GM18519 (cell line): ENCODE measurements at regions not wholly inside any gene's neighbourhood (a gene's known extent, or its start where the extent isn't known, plus 50 kb on each side); places are given as distances from the start of the nearest gene placed in this dataset.
"Not testable (repeated sequence)": the region's sequence is repeated elsewhere in the genome, so short reads cannot be mapped to it uniquely, and the experiment has no call there.

Source experiments
- ATAC-seq: cut with Tn5 transposase; IDR thresholded peaks from one replicate; pipeline ENCODE4 v1.9.1; 2021; ENCODE audit warnings: mild to moderate bottlenecking, moderate library complexity; ENCODE audit not compliant: unreplicated experiment, low FRiP score

DNA sequence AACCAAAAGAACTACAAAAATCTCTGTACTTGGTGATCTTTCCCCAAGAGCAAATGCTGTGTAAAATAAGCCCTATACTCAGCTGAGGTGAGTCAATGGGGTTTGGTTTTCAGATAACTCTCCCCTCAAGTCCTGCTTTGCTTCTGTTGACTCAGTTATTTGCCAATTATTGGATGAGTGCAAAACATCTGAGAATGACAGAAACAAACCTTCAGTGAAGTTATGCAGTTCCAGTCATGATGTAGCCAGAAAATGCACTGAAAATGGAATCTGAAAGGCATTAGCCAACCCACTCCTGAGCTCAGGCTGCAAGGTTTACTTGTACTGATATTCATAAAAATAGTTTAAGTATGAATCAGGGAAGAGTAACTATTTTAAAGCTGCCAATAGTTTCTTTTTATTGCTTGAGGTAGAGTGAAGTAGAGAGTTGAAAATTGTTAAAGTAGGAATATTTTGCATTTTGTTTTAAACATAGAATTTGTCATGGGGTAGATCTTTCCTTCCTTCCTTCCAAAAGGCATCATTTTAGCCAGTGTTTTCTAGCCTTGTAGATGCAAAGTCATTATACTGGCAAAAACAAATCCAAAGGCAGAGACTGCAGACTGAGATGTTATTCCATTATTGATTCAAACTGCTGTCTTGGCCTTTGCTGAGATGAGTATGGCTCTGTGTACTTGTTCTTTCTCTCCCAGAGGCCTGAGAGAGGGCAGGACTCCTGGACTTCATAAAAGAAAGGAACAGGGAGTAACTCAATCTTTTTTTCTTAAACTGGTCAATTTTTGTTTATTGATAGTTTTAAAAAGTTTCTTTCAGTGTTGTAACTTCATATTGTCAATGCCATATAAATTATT lies 215.3 kb downstream of the RND3 start:
- no peak for ATAC-seq

DNA sequence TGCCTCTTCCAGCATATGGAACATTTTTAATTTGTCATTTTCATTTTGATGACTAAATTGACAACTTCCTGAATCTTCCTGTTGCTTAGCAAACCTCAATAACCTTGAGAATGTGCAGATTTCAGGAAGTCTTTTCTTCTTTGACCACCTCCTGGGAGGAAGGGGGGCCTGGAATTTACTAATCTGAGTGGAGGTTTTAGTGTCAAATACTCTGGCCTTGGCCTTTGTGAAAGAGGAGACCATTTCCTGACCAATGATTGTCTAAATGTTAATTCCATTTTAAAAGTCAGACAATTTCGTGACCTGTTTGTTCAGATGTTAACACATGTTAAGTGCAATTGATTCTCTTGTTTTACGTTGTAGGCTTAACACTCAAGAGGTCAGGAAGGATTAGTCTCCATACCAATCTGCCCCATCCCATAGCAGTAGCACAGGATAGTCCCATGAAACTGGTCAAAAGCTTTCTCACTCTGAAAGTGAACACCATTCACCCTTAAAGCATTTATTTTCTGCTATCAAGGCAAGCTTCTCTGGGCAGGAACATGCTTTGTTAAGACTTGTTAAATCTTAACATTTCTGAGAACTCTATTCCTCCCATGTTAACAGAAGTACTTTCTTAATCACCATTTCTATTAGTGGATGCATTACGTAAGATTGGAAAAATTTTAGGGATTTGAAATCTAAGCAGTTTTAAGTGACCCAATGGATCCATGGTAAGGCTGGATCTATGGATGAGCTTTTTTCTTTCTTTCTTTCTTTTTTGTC lies 219.6 kb downstream of the RND3 start:
- no peak for ATAC-seq

DNA sequence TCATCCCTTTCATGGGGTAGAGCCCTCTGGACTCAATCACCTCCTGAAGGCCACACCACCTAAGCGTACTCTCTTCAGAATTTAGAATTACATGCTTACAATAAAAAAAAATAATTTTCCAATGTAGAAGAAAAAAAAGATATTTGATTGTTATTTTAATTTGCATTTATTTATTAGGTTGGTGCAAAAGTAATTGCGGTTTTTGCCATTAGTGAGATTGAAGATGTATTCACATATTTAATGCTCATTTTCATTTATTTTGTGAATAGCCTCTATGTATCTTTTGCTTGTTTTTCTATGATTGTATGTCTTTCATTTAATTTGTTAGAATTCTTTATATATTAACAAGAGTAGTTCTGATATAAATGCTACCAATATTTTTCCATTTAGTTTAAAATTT lies 220.5 kb downstream of the RND3 start:
- no peak for ATAC-seq

DNA sequence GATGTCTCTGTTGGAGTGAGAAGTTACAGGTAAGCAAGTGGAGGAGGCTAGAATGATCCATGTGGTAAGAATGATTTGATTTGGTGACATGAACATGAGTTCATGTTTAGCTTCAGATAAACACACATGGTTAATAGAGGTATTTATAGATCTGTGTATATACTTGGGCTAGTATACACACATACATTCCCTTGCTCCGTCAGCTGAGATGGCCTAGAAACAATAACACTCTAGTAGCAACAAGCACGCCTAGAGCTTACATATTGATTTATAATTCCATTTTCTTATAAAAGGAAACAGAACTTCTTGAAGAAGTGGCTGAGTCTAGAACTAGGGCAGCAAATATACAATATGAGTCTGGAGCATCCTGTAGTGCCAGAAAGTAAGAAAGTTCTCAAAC lies 223.0 kb downstream of the RND3 start:
- ATAC-seq = no peak

DNA sequence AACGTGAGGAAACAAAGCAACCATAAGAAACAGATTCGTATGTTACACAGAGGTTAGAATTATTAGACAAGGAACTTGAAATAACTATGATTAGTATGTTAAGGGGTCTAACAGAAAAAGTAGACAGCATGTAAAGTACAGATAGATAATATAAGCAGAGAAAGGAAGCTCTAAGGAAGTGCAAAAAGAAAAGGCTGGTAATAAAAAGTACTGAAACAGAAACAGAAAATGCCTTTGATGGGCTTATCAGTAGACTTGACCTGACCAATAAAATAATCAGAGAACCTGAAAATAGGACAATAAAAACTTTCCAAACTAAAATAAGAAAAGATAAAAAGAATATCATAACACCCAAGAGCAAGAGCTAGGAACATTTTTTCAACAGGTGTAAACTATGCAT lies 225.8 kb downstream of the RND3 start:
- no peak for ATAC-seq

DNA sequence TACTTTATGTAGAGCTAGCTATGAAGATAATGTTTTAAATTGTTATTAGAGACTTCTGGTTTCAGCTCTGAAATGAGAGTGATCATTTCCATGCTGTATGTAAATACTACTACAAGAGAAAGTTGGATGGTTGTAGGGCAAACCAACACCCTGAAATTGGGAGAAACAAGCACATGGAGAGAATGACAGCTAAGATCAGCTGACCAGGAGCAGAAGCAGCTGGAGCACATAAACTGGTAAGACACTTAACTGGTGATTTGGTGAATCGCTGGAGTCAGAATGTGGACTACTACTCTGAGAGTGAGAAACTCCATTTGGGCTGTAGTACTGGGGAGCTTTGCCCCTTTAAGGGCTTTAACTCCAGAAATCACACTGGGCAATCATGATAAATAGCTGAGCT lies 226.8 kb downstream of the RND3 start:
- ATAC-seq = no peak

DNA sequence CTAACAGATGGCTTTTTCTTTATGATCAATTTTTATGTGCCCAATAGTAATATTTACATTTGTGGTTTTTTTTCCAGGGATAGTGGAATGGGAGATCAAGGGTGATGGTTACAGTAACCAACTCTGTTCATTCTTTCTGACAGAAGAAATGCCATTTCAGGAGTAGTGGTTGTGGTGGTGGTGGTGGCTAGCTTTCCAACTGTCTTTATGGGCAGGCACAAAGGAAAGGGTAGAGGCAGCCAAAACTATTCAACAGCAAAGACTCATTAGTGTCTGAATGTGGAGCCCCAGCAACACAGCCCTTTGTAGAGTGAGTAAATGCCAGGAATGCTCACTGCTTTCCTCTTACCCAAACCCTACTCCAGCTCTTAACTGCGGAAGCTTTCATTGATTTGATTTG lies 227.7 kb downstream of the RND3 start:
- no peak for ATAC-seq

DNA sequence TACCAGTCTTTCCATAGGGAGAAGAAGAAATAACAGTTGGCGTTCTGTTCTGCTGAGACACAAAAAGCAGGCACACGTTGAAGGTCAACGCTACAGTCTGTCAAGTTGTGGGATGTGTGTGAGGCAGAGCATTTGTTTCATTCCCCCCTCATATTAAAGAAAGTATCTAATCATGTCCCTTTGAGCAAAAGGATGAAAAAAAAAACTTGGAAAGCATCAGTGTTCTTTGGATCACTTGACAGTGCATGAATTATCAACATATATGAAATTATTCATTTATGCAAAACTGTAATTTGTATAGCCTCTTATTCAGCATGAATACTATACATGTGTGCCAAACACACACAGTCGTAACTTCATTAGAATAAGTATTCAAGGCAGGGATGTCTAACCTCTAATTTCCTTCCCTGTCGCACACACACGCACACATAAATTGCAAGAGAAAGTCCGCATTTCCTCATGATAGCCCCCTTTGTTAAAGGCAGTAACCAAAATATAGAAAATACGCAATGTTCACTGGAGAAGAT lies 228.6 kb downstream of the RND3 start:
- no peak for ATAC-seq

DNA sequence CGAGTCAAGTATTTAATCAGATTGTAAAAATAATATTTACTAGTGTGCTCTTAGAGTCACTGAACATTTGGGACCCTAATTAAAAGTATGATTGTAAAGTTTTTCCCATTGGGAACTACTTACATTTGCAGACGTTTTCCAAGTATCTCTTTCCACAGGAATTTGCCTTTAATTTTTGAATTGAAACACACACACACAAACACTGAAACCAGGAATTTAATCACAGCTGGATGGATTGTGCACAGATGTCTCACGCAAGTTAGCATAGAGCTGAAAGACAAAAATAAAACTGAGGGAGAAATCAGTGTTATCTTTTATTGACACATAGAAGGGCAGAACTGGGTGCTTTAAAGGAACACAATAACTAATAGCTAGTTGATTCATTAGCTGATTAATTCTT lies 230.7 kb downstream of the RND3 start:
- ATAC-seq = no peak

DNA sequence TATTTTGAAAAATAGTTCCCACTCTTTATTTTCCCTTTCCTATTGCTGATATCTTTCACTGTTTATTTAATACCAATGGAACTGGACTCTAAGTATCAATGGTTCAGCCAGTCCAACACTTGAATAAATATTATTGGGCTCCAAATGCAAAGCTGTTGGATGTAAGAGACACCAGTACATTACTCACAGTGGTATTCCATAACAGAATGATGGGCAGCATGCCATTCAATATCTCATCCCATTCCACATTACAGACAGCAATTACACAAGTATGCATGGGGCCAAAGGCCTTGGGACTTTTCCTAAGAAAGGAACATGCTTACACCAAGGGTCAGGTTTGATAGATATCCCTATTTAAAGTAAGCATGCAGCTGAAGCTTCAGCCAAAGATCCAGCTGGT lies 231.9 kb downstream of the RND3 start:
- no peak for ATAC-seq

DNA sequence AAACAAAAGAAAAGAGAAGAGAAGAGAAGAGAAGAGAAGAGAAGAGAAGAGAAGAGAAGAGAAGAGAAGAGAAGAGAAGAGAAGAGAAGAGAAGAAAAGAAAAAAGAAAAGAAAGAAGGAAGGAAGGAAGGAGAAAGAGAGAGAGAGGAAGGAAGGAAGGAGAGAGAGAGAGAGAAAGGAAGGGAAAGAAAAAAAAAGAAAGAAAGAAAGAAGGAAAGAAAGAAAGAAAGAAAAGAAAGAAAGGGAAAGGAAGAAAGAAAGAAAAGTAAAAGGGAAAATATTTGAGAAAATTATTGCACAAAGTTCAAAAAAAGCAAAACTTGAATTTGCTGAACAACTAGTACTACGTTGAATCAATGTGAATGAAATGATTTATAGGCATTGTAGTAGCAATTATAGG lies 237.7 kb downstream of the RND3 start:
- ATAC-seq = not testable (repeated sequence)

DNA sequence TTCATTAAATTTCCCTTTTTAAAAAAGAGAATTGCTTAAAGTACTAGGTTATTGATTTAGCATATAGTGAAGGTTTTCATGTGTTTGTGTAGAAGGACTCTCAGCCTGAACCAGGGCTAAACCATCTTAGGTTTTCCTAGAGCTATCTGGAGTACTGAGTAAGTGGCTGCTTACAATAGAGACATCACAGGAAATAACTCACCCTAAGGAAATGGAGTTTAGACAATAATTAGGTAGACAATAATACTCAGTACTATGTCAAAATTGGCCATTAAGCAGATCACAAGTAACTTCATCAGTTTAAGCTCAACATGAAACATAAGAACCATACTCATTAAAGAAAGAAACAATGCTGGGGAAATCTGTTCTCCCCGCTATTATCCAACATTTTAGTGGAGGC lies 240.0 kb downstream of the RND3 start:
- no peak for ATAC-seq

DNA sequence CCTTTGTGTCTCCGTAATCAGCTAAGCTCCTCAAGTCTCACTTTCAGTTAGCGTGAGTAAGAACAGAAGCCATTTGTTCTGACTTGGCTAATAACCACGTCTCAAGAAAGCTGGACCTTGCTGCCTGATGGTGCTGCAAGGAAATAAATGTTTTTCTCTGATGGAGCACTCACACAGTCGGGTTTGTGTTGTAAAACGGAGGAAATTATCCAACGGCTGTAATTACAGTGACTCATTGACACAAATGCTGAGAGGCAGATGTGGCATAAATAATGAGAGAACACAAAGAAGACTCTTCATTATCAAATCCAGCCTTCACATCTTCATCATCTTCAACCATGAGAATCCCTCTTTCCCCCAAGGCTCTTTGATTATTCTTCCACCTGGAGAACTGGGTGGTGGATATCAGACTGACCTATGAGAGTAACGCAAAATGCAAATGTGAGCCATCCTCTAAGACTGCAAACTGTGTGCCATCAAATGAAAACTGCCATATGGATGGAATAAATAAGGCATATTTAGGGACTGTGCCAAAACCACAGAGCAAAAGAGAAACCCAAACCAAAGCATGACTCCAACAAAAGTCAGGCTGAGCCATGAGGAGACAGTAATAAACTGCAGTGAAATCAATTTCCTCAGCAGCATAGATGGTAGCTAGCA lies 252.6 kb downstream of the RND3 start:
- ATAC-seq = no peak

DNA sequence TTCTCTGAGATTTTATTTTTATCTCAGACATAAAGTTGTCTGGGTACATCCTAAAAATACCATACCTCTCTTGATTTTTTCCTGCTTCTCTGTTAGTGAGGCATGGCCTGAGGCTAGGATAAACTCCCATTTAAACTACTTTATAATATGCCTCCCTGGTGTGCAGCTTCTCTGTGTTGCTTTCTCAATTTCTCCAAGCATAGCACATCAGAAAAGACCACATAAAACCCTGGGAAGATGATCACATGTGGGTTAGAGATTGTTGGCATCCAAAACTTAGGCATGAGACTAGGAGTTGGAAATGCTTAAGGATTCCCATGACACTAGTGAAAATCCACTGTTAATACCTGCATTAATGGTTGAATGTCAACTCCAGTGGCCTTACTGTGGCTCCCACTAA lies 254.6 kb downstream of the RND3 start:
- ATAC-seq = no peak

DNA sequence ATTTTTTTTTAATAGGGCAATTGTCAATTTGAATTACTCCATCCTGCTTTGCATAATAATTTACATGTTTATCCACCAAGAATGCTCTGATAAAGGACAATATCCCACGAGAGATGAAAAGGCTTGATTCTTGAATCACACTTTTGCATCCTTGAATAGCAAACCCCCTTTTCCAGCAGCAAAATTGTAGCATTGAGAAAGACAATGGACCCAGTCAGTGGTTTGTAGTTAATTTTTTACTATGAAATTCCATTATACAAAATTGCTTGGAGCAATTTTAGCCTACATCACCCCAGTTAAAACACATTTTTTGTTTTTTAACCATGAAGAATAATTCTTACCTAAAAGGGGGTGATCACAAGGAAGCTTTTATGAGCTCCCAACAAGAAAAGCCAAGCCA lies 255.1 kb downstream of the RND3 start:
- no peak for ATAC-seq

DNA sequence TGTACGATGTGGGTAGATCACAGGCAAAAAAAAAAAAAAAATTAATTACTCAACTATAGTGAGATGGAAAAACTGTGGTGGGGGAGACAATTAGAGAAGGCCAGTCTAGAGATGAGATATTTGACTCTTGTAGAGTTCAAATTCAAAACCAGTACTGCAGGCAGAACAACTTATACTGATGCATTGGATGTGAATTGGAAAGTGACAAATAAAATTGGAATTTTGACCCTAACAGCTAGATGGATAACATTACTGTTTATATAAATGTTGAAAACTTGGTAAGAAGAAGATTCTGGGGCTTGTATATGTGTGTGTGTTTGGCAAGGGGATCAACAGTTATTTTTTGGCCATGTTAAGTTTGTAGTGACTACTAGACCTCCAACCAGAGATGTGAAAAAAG lies 256.9 kb downstream of the RND3 start:
- ATAC-seq = no peak

DNA sequence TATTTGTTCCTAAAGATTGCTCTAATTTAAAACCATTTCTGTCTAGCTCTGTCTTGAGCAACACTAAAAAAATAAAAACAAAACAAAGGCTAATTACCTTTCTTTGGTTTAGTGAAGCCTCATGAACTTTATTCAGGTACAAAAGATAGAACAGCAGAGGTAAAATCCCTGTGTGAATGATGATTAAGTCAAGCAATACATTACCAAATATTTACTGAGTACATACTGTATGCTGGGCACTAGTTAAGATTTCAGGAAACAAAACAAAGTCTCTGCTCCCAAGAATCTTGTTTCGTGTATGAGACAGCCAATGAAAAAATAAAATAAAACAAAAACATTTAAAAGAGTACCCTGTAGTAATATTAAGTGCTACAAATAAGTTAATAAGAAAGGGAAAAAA lies 257.5 kb downstream of the RND3 start:
- no peak for ATAC-seq

DNA sequence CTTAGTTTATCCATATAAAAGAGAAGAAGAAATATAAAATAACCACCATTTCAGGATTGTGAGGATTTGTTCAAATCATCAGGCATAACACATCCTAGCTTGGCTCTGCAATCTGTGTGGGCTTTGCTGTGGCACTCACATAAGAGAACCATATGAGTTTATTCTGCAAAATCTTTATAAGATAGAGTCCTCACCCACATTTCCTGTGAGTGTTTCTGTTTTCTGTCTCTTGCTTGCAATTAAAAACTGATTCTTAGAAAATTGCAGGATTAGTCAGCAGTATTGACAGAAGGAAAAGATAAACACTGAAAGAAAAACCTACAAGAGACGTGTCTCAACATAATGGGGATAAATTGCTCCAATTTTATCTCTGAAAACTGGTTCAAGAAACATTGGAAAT lies 258.5 kb downstream of the RND3 start:
- no peak for ATAC-seq

DNA sequence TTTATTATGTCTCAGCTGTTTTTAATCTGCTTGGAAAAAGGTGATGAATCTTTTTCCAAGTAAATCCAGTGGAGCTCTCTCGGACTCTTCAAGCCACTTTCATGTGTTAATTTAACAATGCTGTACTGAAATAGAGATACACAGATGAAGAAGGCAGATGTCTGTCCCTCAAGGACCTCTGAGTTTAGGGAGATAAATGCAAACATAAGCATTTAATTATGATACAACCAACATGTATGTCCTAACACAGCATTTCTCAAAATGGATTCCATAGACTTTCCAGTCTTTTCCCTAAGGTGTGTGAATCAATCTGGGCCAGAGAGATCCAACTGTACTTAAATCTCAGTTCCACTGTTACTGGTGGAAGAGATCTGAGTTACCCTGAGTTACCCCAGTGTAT lies 262.4 kb downstream of the RND3 start:
- no peak for ATAC-seq

DNA sequence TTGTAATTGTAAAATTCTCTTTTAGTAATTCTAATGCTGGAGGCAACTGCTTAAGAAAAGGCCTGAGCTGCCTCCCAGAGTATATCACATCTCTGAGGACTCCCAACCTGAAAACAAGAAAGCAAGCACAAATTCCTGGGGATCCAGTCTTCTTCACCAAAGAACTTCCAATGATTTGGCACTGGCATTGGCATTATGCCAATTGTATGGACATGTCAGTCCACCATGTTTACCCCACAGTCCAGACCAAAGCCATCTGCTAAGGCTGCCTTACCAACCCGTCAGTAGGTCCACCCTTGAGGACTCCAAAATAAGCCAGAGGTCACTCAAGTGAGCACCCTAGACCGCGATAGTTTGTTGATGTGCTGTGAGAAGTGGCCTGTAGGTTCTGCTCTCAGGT lies 263.1 kb downstream of the RND3 start:
- no peak for ATAC-seq

DNA sequence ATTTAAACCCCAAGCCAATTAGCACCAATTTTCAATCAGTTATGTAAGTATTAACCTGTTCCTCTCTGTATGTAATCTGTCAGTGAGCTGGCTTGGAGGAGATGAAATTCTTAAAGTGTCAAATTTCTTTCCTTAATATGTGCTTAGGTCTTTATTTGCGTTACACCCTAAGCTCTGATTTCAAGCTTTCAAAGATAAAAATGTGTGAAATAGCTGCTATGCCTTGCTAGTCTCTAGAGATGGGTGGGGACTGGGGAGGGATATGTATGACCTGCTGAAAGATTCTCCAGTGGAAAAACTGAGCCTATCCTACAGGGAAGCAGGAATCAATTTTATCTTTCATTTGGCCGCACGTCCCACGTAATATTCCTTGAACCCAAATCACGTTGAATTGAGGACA lies 264.5 kb downstream of the RND3 start:
- ATAC-seq = no peak
